ENCODE measurements at regions not wholly inside any gene's neighbourhood (a gene's known extent, or its start where the extent isn't known, plus 50 kb on each side); places are given as distances from the start of the nearest gene placed in this dataset.

- Histone ChIP-seq H3K27ac (no peak overlapping the region), H3K4me1 (replicated peaks in 1 of 2) (peaks cover 0 to 5% of the 10 kb centered on the region in 2 donors), H3K4me3 (no peak overlapping the region)
- 60 to 100% (median 84%) methylated on average over 1 to 6 of the region's 13 CpGs; no CpG with 5 or more reads in 4 of the 10 experiments for WGBS, 10 experiments
- peak in 3 of 8 experiments; percentile 42 to 58 (median 47) for ATAC-seq (replicated peaks in 6 of 8)
- in situ Hi-C loops (cut with MboI; ENCODE audit: low pct_unique_long_range_greater_than_20kb in 2 of 9, low sequenced_read_pairs in 9 of 9, unreplicated experiment in 9 of 9), result loop anchor here in 5 of 9 experiments (25.0 kb wide), 4 partner anchors 266 to 816 kb away; no protein-coding TSS in a partner anchor
Measured at GRCh38 chr15:31478702-31479221, 152.1 kb downstream of the KLF13 start.

DNA sequence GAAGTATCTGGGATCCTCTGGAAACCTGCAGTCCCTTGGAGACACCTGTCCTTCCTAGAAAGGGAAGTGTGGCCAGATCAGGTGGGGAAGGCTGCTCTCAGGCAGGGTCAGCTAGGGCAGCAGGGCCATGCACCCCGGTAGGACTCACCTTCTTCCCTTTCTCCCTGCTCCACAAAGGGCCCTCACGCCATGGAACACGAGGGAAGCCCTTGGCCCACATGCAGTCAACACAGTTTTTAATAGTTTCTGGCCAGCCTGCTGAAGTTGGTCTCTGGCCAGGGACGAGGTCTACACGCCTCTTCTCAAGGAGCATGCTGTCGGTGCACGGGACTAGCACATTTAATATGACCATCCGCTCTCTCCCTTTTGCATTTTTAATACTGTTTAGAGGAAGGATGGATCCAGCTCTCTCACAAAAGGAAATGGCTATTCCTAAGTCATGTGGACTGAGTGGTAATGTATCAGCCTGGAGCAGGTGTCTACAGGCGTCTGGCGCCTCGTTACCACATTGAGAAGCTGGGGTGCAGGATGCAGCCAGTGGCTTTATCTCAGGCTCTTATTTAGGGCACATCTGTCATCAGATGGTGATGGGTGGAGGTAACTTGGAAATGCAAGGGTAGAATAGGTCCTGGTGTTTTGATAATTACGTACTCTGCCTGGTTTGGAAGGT is 153.9 kb downstream of the KLF13 start:
- in situ Hi-C loops (cut with MboI; ENCODE audit: low pct_unique_long_range_greater_than_20kb in 2 of 9, low sequenced_read_pairs in 9 of 9, unreplicated experiment in 9 of 9), result loop anchor here in 6 of 9 experiments (10.0 to 25.0 kb wide), 6 partner anchors 116 to 818 kb away; no protein-coding TSS in a partner anchor

DNA sequence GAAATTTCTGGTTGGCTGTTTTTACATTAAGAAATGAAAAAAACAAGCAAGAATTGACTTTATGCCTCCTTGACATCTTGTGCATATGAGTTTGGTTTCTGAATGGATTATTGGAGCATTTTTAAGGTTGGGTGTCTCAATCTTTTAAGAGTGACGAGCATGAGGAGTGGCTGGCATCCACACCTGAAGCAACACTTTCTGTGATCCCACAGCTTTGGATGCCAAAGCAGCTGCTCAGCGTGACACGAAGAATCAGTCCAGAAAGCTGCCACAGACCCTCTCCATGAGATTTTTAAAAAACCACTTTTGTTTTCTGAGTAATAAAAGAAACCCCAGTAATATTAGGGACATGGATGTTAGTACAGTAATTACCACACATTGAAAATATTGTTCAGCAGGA is 154.5 kb downstream of the KLF13 start:
- Histone ChIP-seq H3K4me3 (no peak overlapping the region), H3K27ac (no peak overlapping the region), H3K4me1 (replicated peaks in 1 of 2) (peaks cover 0 to 5% of the 10 kb centered on the region in 2 donors)
- in situ Hi-C loops (cut with MboI; ENCODE audit: low pct_unique_long_range_greater_than_20kb in 2 of 9, low sequenced_read_pairs in 9 of 9, unreplicated experiment in 9 of 9), result loop anchor here in 6 of 9 experiments (10.0 to 25.0 kb wide), 6 partner anchors 116 to 819 kb away; no protein-coding TSS in a partner anchor
- no peak for ATAC-seq (replicated peaks in 6 of 8)
- WGBS, 10 experiments, result 63 to 100% (median 94%) methylated on average over 1 to 3 of the region's 3 CpGs; no CpG with 5 or more reads in 1 of the 10 experiments

More for the DNA sequence above, 153.9 kb downstream of the KLF13 start:
- Histone ChIP-seq H3K27ac (no peak overlapping the region), H3K4me3 (no peak overlapping the region), H3K4me1 (replicated peaks in 1 of 2) (peaks cover 0 to 5% of the 10 kb centered on the region in 2 donors)
- peak in 2 of 8 experiments; percentile 12 to 15 for ATAC-seq (replicated peaks in 6 of 8)
- WGBS, 10 experiments, result 37 to 100% (median 81%) methylated on average over 1 to 9 of the region's 12 CpGs; no CpG with 5 or more reads in 1 of the 10 experiments

GRCh38 chr15:31482122-31482922 is 155.7 kb downstream of the KLF13 start:
- ATAC-seq (replicated peaks in 6 of 8), result no peak
- WGBS, 10 experiments, result 89 to 100% (median 95%) methylated on average over 2 to 26 of the region's 38 CpGs; no CpG with 5 or more reads in 1 of the 10 experiments
- Histone ChIP-seq H3K4me1 (replicated peaks in 1 of 2) (peaks cover 5 to 9% of the 10 kb centered on the region in 2 donors), H3K4me3 (no peak overlapping the region), H3K27ac (no peak overlapping the region)
- in situ Hi-C loops (cut with MboI; ENCODE audit: low pct_unique_long_range_greater_than_20kb in 2 of 9, low sequenced_read_pairs in 9 of 9, unreplicated experiment in 9 of 9), result loop anchor here in 6 of 9 experiments (10.0 to 25.0 kb wide), 6 partner anchors 118 to 820 kb away; no protein-coding TSS in a partner anchor

DNA sequence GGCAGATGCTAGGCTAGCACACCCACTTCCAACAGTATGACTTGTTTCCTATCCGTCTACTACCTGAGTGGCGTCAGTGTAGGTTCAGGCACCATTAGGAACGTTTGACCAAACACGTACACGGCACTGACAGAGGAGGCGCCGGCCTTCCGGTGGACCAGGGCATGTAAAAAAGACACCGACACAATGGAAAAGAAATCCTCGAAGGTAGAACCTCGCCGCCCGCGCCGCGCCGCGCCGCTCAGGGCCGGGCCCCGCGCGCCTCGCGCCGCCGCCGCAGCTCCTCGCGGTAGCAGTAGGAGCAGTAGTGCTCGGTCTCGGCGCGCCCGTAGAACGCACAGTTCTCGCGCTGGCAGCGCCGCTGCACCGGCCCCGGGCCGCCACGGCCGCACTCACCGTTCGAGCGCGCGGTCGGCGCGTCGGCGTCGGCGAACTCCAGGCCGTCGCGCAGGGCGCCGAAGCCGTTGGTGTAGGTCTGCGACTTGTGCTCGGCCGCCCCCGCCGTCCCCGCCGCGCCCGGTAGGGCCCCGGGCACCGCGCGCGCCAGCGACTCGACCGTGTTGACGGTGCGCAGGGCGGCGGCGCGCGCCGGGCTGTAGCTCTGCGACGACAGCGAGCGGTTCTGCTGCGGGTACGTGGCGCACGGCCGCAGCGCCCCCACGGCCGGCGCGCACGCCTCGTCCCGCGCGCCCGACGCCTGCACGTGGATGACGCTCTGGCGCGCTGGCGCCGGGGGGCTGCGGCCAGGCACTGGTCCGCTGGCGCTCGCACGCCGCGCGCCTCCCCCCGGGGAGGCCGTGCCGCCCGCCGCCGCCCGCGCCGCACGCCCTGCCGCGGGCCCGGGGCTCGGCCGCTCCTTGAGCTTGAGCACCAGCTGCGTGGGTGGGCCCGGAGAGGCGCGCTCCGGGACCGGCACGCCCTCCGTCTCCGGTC is 156.7 kb downstream of the KLF13 start:
- H3K4me1 ChIP-seq (replicated peaks in 1 of 2), result peaks cover 5 to 9% of the 10 kb centered on the region in 2 donors
- WGBS, 10 experiments, result 3 to 80% (median 44%) methylated on average over 3 to 12 of the region's 147 CpGs; no CpG with 5 or more reads in 5 of the 10 experiments
- H3K27ac ChIP-seq, result no peak overlapping the region
- H3K4me3 ChIP-seq, result peak overlapping the region; percentile 23 to 44 (median 26)
- in situ Hi-C loops (cut with MboI; ENCODE audit: low pct_unique_long_range_greater_than_20kb in 2 of 9, low sequenced_read_pairs in 9 of 9, unreplicated experiment in 9 of 9), result loop anchor here in 6 of 9 experiments (10.0 to 25.0 kb wide), 6 partner anchors 119 to 821 kb away; no protein-coding TSS in a partner anchor
- peak in 5 of 8 experiments; percentile 14 to 74 (median 70) for ATAC-seq (replicated peaks in 6 of 8)

DNA sequence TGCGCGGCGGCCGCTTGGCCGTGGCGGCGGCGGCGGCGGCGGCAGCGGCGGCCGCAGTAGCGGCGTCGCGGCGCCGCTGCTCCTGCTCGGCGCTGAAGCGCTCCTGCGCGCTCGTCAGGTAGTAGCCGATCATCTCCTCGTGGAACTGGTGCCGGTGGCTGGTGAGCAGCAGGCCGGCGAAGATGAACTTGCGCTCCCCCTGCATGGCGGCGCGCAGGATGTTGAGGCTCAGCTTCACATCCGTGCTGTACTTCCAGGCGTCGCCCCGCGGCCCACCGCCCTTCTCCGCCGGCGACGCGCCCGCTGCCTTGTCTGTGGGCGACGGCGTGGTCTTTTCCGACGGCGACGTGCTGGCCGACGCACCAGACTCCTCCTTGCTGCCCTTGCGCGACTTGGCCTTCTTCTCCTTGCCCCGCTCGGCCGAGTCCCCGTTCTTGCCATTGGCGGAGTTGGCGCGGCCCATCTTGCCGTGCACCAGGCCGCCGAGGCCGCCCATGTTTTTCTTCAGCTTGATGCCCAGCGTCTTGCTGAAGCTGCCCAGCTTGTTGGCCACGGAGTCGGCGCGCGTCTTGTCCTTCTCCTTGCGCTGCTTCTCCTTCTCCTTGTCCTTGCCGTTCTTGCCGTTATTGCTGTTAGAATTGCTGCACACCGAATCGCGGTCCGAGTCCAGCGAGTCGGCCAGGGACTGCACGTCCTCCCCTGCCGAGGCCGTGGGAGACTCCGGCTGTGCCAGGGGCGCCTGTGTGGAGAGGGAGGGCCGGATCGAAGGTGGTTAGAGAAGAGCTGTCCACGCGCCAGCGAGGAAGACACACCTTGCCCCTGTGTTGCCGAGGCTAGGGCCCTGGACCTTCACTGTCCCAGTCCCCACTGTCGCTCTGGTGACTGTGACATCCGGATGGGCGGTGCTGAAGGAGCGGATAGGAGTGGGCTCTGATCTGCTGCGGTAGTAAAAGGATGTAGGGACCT is 157.6 kb downstream of the KLF13 start:
- in situ Hi-C loops (cut with MboI; ENCODE audit: low pct_unique_long_range_greater_than_20kb in 2 of 9, low sequenced_read_pairs in 9 of 9, unreplicated experiment in 9 of 9), result loop anchor here in 6 of 9 experiments (10.0 to 25.0 kb wide), 6 partner anchors 119 to 822 kb away; no protein-coding TSS in a partner anchor

GRCh38 chr15:31484986-31485385 is 158.4 kb downstream of the KLF13 start:
- 86 to 100% (median 100%) methylated on average over 1 to 5 of the region's 5 CpGs; no CpG with 5 or more reads in 5 of the 10 experiments for WGBS, 10 experiments
- no peak overlapping the region for H3K4me3 ChIP-seq
- in situ Hi-C loops (cut with MboI; ENCODE audit: low pct_unique_long_range_greater_than_20kb in 2 of 9, low sequenced_read_pairs in 9 of 9, unreplicated experiment in 9 of 9), result loop anchor here in 6 of 9 experiments (10.0 to 25.0 kb wide), 6 partner anchors 120 to 823 kb away; no protein-coding TSS in a partner anchor
- peaks cover 5 to 11% of the 10 kb centered on the region in 2 donors for H3K4me1 ChIP-seq (replicated peaks in 1 of 2)
- ATAC-seq (replicated peaks in 6 of 8), result no peak
- no peak overlapping the region for H3K27ac ChIP-seq

More for the DNA sequence above, 157.6 kb downstream of the KLF13 start:
- ATAC-seq (replicated peaks in 6 of 8), result no peak
- Histone ChIP-seq H3K27ac (no peak overlapping the region), H3K4me3 (peak overlapping the region in 2 of 5 donors; percentile 36 to 44), H3K4me1 (replicated peaks in 1 of 2) (peaks cover 5 to 11% of the 10 kb centered on the region in 2 donors)
- 67 to 100% (median 95%) methylated on average over 2 to 17 of the region's 100 CpGs; no CpG with 5 or more reads in 3 of the 10 experiments for WGBS, 10 experiments

GRCh38 chr15:31485431-31485830 is 158.8 kb downstream of the KLF13 start:
- Histone ChIP-seq H3K4me3 (no peak overlapping the region), H3K27ac (no peak overlapping the region), H3K4me1 (replicated peaks in 1 of 2) (peaks cover 4 to 11% of the 10 kb centered on the region in 2 donors)
- ATAC-seq (replicated peaks in 6 of 8), result no peak
- in situ Hi-C loops (cut with MboI; ENCODE audit: low pct_unique_long_range_greater_than_20kb in 2 of 9, low sequenced_read_pairs in 9 of 9, unreplicated experiment in 9 of 9), result loop anchor here in 6 of 9 experiments (10.0 to 25.0 kb wide), 6 partner anchors 121 to 823 kb away; no protein-coding TSS in a partner anchor
- whole genome bisulfite sequencing, 10 experiments, result 67% methylated on average over 1 of the region's 7 CpGs; no CpG with 5 or more reads in 9 of the 10 experiments

DNA sequence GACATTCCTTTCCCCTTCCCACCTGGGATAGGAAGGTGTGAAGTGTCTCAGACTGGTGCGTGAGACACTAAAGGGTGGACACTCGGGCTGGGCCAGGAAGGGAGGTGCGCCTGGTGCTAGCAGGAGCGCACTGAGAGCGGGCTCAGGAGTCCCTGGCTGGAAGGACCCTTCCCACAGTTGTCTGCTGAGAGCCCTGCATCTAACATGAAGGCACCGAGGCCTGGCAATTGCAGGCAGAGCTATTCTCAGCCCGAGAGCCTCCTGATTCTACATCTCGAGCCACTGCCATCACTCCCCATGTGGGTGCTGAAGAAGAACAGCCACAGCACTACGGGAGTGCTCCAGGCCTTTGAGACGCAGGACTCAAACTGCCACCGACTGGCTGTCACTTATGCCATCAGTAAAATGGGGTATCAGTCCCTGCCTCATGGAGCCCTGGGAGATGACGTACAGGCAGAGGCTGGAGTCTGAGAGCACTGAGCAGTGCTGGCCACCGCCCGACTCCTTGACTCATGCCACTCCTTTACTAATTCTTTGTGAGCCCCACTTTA is 159.4 kb downstream of the KLF13 start:
- Histone ChIP-seq H3K27ac (no peak overlapping the region), H3K4me1 (replicated peaks in 1 of 2) (peaks cover 0 to 11% of the 10 kb centered on the region in 2 donors), H3K4me3 (no peak overlapping the region)
- in situ Hi-C loops (cut with MboI; ENCODE audit: low pct_unique_long_range_greater_than_20kb in 2 of 9, low sequenced_read_pairs in 9 of 9, unreplicated experiment in 9 of 9), result loop anchor here in 6 of 9 experiments (10.0 to 25.0 kb wide), 6 partner anchors 121 to 824 kb away; no protein-coding TSS in a partner anchor
- peak in 4 of 8 experiments; percentile 13 to 23 (median 17) for ATAC-seq (replicated peaks in 6 of 8)
- 33 to 93% (median 82%) methylated on average over 1 to 3 of the region's 14 CpGs; no CpG with 5 or more reads in 4 of the 10 experiments for WGBS, 10 experiments

DNA sequence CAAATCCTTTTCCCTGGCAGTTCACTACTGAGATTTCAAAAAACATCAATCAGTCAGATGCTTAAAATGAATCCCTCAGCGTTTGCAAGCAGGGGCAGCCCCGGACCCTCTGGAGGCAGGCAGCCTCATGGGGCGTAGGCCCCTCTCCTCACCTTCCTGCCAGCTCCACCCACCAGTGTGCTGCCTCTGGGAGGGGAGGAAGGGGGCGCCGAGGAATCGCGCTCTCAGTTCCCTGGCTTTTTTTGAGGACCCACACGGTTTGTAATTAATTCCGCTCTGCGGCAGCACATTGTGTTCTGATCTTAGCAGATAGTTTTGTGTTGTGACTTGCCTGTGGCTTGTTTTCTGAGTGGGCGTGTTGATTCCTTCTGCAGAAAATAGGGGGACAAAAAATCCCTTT is 159.9 kb downstream of the KLF13 start:
- ATAC-seq (replicated peaks in 6 of 8), result peak in 4 of 8 experiments; percentile 13 to 50 (median 30)
- no peak overlapping the region for H3K27ac ChIP-seq
- in situ Hi-C loops (cut with MboI; ENCODE audit: low pct_unique_long_range_greater_than_20kb in 2 of 9, low sequenced_read_pairs in 9 of 9, unreplicated experiment in 9 of 9), result loop anchor here in 6 of 9 experiments (10.0 to 25.0 kb wide), 6 partner anchors 122 to 824 kb away; no protein-coding TSS in a partner anchor

More for the DNA sequence above, 159.9 kb downstream of the KLF13 start:
- Histone ChIP-seq H3K4me3 (no peak overlapping the region), H3K4me1 (replicated peaks in 1 of 2) (peaks cover 0 to 11% of the 10 kb centered on the region in 2 donors)
- WGBS, 10 experiments, result 33 to 83% (median 59%) methylated on average over 1 to 9 of the region's 11 CpGs; no CpG with 5 or more reads in 3 of the 10 experiments

Data from motor neuron (in vitro differentiated cells).